Tibial artery (tissue), 4 donors: ENCODE measurements at regions not wholly inside any gene's neighbourhood (a gene's known extent, or its start where the extent isn't known, plus 50 kb on each side); places are given as distances from the start of the nearest gene placed in this dataset.

Source experiments
- DNase-seq, 2 donors: peaks; one replicate each; pipeline ENCODE4 v3.0.0-alpha.2; 2019
- H3K27ac ChIP-seq, 2 donors: fragments of 200-600 bp; sonication (generic) in 1 of 2; 1 replicate in 1 of 2; 2 replicates in 1 of 2; pipeline ENCODE4 v1.5.1; 2018 to 2019; ENCODE audit warnings: mild to moderate bottlenecking in 1 of 2
- H3K27me3 ChIP-seq, 2 donors: fragments of 200-600 bp; sonication (generic) in 1 of 2; one replicate each; pipeline versions ENCODE4 v1.5.1 to v1.6.0; 2016 to 2019
- H3K36me3 ChIP-seq, 3 donors: fragments of 200-600 bp; sonication (generic) in 2 of 3; one replicate each; pipeline ENCODE4 v1.5.1; 2016 to 2019; ENCODE audit warnings: mild to moderate bottlenecking in 2 of 3
- H3K4me1 ChIP-seq, 4 donors: fragments of 200-600 bp; sonication (generic) in 2 of 4; 1 replicate in 3 of 4; 2 replicates in 1 of 4; pipeline ENCODE4 v1.5.1; 2016 to 2019
- H3K4me3 ChIP-seq, 2 donors: fragments of 200-600 bp; sonication (generic) in 1 of 2; 1 replicate in 1 of 2; 2 replicates in 1 of 2; pipeline ENCODE4 v1.5.1; 2018 to 2019; ENCODE audit warnings: mild to moderate bottlenecking in 2 of 2
- H3K9me3 ChIP-seq, 3 donors: fragments of 200-600 bp; sonication (generic) in 1 of 3; one replicate each; pipeline ENCODE4 v1.5.1; 2016 to 2019
- CTCF ChIP-seq, 2 experiments: fragments of 200-600 bp in 1 of 2; fragments of 450-650 bp in 1 of 2; IDR thresholded peaks; one replicate each; pipeline ENCODE4 v1.5.1; 2017 to 2019; ENCODE audit warnings: antibody characterized with exemption in 2 of 2, mild to moderate bottlenecking in 1 of 2, moderate library complexity in 1 of 2
- intact Hi-C: fragments of 100-400 bp; cut with DNase I; formaldehyde crosslinking; loops from one replicate; pipeline ENCODE4 v1.15.0; 2023; ENCODE audit warnings: low total_unique reads

- TF ChIP-seq CTCF (IDR thresholded peaks at IDR 0.05) = no peak
- intact Hi-C loops = no loop called here
- peaks cover 0 to 8% (median 5%) of the 10 kb centered on the region in 4 donors for H3K4me1 ChIP-seq
- H3K36me3 ChIP-seq = no peaks in the 10 kb centered on the region
- H3K4me3 ChIP-seq = no peak overlapping the region
- H3K9me3 ChIP-seq = no peaks in the 10 kb centered on the region
- DNase-seq = no peak
- H3K27ac ChIP-seq = no peak overlapping the region
- peaks cover 0 to 38% of the 10 kb centered on the region in 2 donors for H3K27me3 ChIP-seq
Observed at GRCh38 chr1:181187337-181188126, 99.0 kb downstream of the IER5 start.

- Histone ChIP-seq H3K27me3 (peaks cover 0 to 38% of the 10 kb centered on the region in 2 donors), H3K4me3 (no peak overlapping the region), H3K4me1 (peaks cover 0 to 8% (median 5%) of the 10 kb centered on the region in 4 donors), H3K36me3 (no peaks in the 10 kb centered on the region), H3K9me3 (no peaks in the 10 kb centered on the region), H3K27ac (no peak overlapping the region)
- no peak for TF ChIP-seq CTCF (IDR thresholded peaks at IDR 0.05)
- intact Hi-C loops = no loop called here
- no peak for DNase-seq
Observed at GRCh38 chr1:181189245-181189644, 100.7 kb downstream of the IER5 start.

GRCh38 chr1:181189691-181190363, 101.3 kb downstream of the IER5 start:
- Histone ChIP-seq H3K27me3 (peaks cover 0 to 41% of the 10 kb centered on the region in 2 donors), H3K9me3 (peaks cover 0 to 4% (median 0%) of the 10 kb centered on the region in 3 donors), H3K36me3 (no peaks in the 10 kb centered on the region), H3K4me3 (peak overlapping the region in 1 of 2 donors; percentile 22), H3K27ac (no peak overlapping the region), H3K4me1 (peaks cover 0 to 8% (median 5%) of the 10 kb centered on the region in 4 donors)
- no peak for DNase-seq
- intact Hi-C loops = no loop called here
- TF ChIP-seq CTCF (IDR thresholded peaks at IDR 0.05) = peak; percentile 63 to 88

- Histone ChIP-seq H3K4me3 (no peak overlapping the region), H3K9me3 (peaks cover 0 to 8% (median 0%) of the 10 kb centered on the region in 3 donors), H3K36me3 (no peaks in the 10 kb centered on the region), H3K27me3 (peaks cover 0 to 39% of the 10 kb centered on the region in 2 donors), H3K4me1 (peaks cover 0 to 8% (median 5%) of the 10 kb centered on the region in 4 donors), H3K27ac (no peak overlapping the region)
- intact Hi-C loops = no loop called here
- no peak for DNase-seq
- no peak for TF ChIP-seq CTCF (IDR thresholded peaks at IDR 0.05)
Observed at GRCh38 chr1:181190364-181191035, 102.0 kb downstream of the IER5 start.

- TF ChIP-seq CTCF (IDR thresholded peaks at IDR 0.05) = no peak
- no peak overlapping the region for H3K4me3 ChIP-seq
- H3K27ac ChIP-seq = no peak overlapping the region
- peaks cover 0 to 36% of the 10 kb centered on the region in 2 donors for H3K27me3 ChIP-seq
- peaks cover 0 to 8% (median 5%) of the 10 kb centered on the region in 4 donors for H3K4me1 ChIP-seq
- DNase-seq = no peak
- H3K9me3 ChIP-seq = peaks cover 0 to 8% (median 0%) of the 10 kb centered on the region in 3 donors
- H3K36me3 ChIP-seq = no peaks in the 10 kb centered on the region
- intact Hi-C loops = no loop called here
Observed at GRCh38 chr1:181191494-181192040, 103.1 kb downstream of the IER5 start.
